Panc1 (cell line): ENCODE measurements at regions not wholly inside any gene's neighbourhood (a gene's known extent, or its start where the extent isn't known, plus 50 kb on each side); places are given as distances from the start of the nearest gene placed in this dataset.

ENCODE experiments used
- POLR2AphosphoS5 ChIP-seq: IDR thresholded peaks from 2 replicates; pipeline ENCODE4 v1.6.1; 2012; ENCODE audit warnings: mild to moderate bottlenecking, low read depth, low read length, moderate library complexity
- TCF7L2 ChIP-seq: IDR thresholded peaks from 2 replicates; pipeline ENCODE4 v1.6.1; 2011; ENCODE audit warnings: mild to moderate bottlenecking, low read depth, low read length, inconsistent platforms
- TF ChIP-seq, protein P1 (sequence below): fragments of 450-650 bp; IDR thresholded peaks from 2 replicates; pipeline ENCODE4 v1.5.1; 2017; ENCODE audit warnings: mild to moderate bottlenecking
- TF ChIP-seq, protein P2 (sequence below), 2 experiments: IDR thresholded peaks; 2 replicates each; pipeline ENCODE4 v1.6.1; 2011 to 2012; ENCODE audit warnings: low read depth in 2 of 2, control low read depth in 1 of 2, low read length in 1 of 2, mild to moderate bottlenecking in 1 of 2, moderate library complexity in 1 of 2; ENCODE audit not compliant: insufficient read depth in 1 of 2

DNA sequence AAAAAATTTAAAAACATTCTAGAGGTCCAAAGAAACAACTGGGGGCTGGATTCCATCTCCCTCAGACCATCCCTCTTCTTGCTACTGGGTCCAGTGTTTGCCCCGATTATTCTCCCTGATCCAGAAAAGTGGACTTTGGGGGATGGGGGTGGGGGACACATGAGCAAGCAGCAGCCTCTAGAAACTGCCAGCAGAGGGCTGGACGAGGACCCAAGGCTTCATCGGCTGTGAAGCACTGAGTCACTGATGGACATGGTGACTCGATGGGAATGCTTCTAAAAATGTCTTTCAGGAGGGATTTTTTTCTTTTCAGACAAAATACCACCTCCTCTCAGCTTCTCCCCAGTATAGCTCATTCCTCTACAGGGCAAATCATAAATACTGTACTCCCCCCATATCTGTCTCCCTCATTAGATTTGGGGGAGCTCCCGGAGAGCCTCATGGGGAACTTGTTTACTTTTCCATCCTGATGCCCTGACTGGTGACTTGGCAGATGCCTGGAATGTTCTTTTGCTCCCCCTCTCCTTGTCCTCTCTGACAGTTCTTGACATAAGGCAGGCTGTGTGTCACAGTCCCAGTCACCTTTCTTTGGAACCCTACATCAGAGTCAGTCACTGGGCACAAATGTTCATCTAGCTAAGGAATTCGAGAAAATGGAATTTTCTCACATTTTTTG is 67.2 kb upstream of the STC2 start:
- TF ChIP-seq, protein P1, sequence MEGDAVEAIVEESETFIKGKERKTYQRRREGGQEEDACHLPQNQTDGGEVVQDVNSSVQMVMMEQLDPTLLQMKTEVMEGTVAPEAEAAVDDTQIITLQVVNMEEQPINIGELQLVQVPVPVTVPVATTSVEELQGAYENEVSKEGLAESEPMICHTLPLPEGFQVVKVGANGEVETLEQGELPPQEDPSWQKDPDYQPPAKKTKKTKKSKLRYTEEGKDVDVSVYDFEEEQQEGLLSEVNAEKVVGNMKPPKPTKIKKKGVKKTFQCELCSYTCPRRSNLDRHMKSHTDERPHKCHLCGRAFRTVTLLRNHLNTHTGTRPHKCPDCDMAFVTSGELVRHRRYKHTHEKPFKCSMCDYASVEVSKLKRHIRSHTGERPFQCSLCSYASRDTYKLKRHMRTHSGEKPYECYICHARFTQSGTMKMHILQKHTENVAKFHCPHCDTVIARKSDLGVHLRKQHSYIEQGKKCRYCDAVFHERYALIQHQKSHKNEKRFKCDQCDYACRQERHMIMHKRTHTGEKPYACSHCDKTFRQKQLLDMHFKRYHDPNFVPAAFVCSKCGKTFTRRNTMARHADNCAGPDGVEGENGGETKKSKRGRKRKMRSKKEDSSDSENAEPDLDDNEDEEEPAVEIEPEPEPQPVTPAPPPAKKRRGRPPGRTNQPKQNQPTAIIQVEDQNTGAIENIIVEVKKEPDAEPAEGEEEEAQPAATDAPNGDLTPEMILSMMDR: no peak; the same call in 1 of the 2 replicates
- TF ChIP-seq, protein P2, sequence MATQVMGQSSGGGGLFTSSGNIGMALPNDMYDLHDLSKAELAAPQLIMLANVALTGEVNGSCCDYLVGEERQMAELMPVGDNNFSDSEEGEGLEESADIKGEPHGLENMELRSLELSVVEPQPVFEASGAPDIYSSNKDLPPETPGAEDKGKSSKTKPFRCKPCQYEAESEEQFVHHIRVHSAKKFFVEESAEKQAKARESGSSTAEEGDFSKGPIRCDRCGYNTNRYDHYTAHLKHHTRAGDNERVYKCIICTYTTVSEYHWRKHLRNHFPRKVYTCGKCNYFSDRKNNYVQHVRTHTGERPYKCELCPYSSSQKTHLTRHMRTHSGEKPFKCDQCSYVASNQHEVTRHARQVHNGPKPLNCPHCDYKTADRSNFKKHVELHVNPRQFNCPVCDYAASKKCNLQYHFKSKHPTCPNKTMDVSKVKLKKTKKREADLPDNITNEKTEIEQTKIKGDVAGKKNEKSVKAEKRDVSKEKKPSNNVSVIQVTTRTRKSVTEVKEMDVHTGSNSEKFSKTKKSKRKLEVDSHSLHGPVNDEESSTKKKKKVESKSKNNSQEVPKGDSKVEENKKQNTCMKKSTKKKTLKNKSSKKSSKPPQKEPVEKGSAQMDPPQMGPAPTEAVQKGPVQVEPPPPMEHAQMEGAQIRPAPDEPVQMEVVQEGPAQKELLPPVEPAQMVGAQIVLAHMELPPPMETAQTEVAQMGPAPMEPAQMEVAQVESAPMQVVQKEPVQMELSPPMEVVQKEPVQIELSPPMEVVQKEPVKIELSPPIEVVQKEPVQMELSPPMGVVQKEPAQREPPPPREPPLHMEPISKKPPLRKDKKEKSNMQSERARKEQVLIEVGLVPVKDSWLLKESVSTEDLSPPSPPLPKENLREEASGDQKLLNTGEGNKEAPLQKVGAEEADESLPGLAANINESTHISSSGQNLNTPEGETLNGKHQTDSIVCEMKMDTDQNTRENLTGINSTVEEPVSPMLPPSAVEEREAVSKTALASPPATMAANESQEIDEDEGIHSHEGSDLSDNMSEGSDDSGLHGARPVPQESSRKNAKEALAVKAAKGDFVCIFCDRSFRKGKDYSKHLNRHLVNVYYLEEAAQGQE (IDR thresholded peaks at IDR 0.05; ENCODE audit: insufficient read depth in 1 of 2, low read depth in 2 of 2, low read length in 1 of 2): no peak
- no peak for TF ChIP-seq POLR2AphosphoS5
- TF ChIP-seq TCF7L2: no peak
